ENCODE measurements at regions not wholly inside any gene's neighbourhood (a gene's known extent, or its start where the extent isn't known, plus 50 kb on each side); places are given as distances from the start of the nearest gene placed in this dataset.
"Not testable (repeated sequence)": the region's sequence is repeated elsewhere in the genome, so short reads cannot be mapped to it uniquely, and the experiment has no call there.

- H3K4me1 ChIP-seq (ENCODE audit: insufficient read depth, low read length) = no peaks in the 10 kb centered on the region
- no peaks in the 10 kb centered on the region for H3K79me2 ChIP-seq (ENCODE audit: insufficient read depth, low read length)
- no peak overlapping the region for H3K9ac ChIP-seq (ENCODE audit: low read depth, low read length)
- DNase-seq = no peak
- no peak overlapping the region for H3K27ac ChIP-seq (ENCODE audit: low read length)
- ATAC-seq (ENCODE audit: insufficient read depth, low read depth) = no peak
- H3K27me3 ChIP-seq (ENCODE audit: insufficient read depth, low read length, poor library complexity) = no peaks in the 10 kb centered on the region
- no peak for TF ChIP-seq CTCF (IDR thresholded peaks at IDR 0.05; ENCODE audit: borderline replicate concordance, extremely low read depth, low read length, poor library complexity, severe bottlenecking)
- no peak for TF ChIP-seq EZH2 (IDR thresholded peaks at IDR 0.05; ENCODE audit: borderline replicate concordance, low read depth, low read length, severe bottlenecking)
- H3K4me3 ChIP-seq (ENCODE audit: low read depth in 1 of 2, low read length in 2 of 2) = no peak overlapping the region
- no peaks in the 10 kb centered on the region for H4K20me1 ChIP-seq (ENCODE audit: insufficient read depth, low read length)
- no peaks in the 10 kb centered on the region for H3K36me3 ChIP-seq (ENCODE audit: insufficient read depth, low read length)
- H2AFZ ChIP-seq (ENCODE audit: low read depth, low read length) = no peak overlapping the region
- H3K4me2 ChIP-seq (ENCODE audit: insufficient read depth, low read length) = no peak overlapping the region
- H3K9me3 ChIP-seq (ENCODE audit: insufficient read depth, low read length, severe bottlenecking) = no peaks in the 10 kb centered on the region
These were observed 270.2 kb downstream of the PAPSS1 start for GRCh38 chr4:107449611-107450369.

GRCh38 chr4:107442538-107443111 is 277.4 kb downstream of the PAPSS1 start:
- no peak overlapping the region for H3K4me2 ChIP-seq (ENCODE audit: insufficient read depth, low read length)
- no peaks in the 10 kb centered on the region for H3K79me2 ChIP-seq (ENCODE audit: insufficient read depth, low read length)
- no peak overlapping the region for H3K9ac ChIP-seq (ENCODE audit: low read depth, low read length)
- H3K4me3 ChIP-seq (ENCODE audit: low read depth in 1 of 2, low read length in 2 of 2) = no peak overlapping the region
- H3K4me1 ChIP-seq (ENCODE audit: insufficient read depth, low read length) = no peaks in the 10 kb centered on the region
- no peaks in the 10 kb centered on the region for H3K36me3 ChIP-seq (ENCODE audit: insufficient read depth, low read length)
- H2AFZ ChIP-seq (ENCODE audit: low read depth, low read length) = no peak overlapping the region
- H3K27ac ChIP-seq (ENCODE audit: low read length) = no peak overlapping the region
- ATAC-seq (ENCODE audit: insufficient read depth, low read depth) (no peak), DNase-seq (no peak)
- no peaks in the 10 kb centered on the region for H4K20me1 ChIP-seq (ENCODE audit: insufficient read depth, low read length)
- TF ChIP-seq EZH2 (IDR thresholded peaks at IDR 0.05; ENCODE audit: borderline replicate concordance, low read depth, low read length, severe bottlenecking) (no peak), CTCF (IDR thresholded peaks at IDR 0.05; ENCODE audit: borderline replicate concordance, extremely low read depth, low read length, poor library complexity, severe bottlenecking) (no peak)
- H3K27me3 ChIP-seq (ENCODE audit: insufficient read depth, low read length, poor library complexity) = no peaks in the 10 kb centered on the region
- no peaks in the 10 kb centered on the region for H3K9me3 ChIP-seq (ENCODE audit: insufficient read depth, low read length, severe bottlenecking)

GRCh38 chr4:107439401-107439800 is 280.6 kb downstream of the PAPSS1 start:
- TF ChIP-seq EZH2 (IDR thresholded peaks at IDR 0.05; ENCODE audit: borderline replicate concordance, low read depth, low read length, severe bottlenecking) (no peak), CTCF (IDR thresholded peaks at IDR 0.05; ENCODE audit: borderline replicate concordance, extremely low read depth, low read length, poor library complexity, severe bottlenecking) (no peak)
- H3K4me1 ChIP-seq (ENCODE audit: insufficient read depth, low read length) = no peaks in the 10 kb centered on the region
- DNase-seq = no peak

GRCh38 chr4:107436471-107436870 is 283.6 kb downstream of the PAPSS1 start:
- DNase-seq; ATAC-seq (ENCODE audit: insufficient read depth, low read depth); H3K79me2 ChIP-seq (ENCODE audit: insufficient read depth, low read length); H3K27ac ChIP-seq (ENCODE audit: low read length); H3K4me1 ChIP-seq (ENCODE audit: insufficient read depth, low read length); H3K27me3 ChIP-seq (ENCODE audit: insufficient read depth, low read length, poor library complexity); H4K20me1 ChIP-seq (ENCODE audit: insufficient read depth, low read length); H3K9ac ChIP-seq (ENCODE audit: low read depth, low read length); H3K4me3 ChIP-seq (ENCODE audit: low read depth in 1 of 2, low read length in 2 of 2); H3K9me3 ChIP-seq (ENCODE audit: insufficient read depth, low read length, severe bottlenecking); H3K36me3 ChIP-seq (ENCODE audit: insufficient read depth, low read length); H2AFZ ChIP-seq (ENCODE audit: low read depth, low read length); H3K4me2 ChIP-seq (ENCODE audit: insufficient read depth, low read length): not testable (repeated sequence)

More at GRCh38 chr4:107439401-107439800, 280.6 kb downstream of the PAPSS1 start:
- no peak for ATAC-seq (ENCODE audit: insufficient read depth, low read depth)
- H3K4me3 ChIP-seq (ENCODE audit: low read depth in 1 of 2, low read length in 2 of 2) = no peak overlapping the region
- H3K36me3 ChIP-seq (ENCODE audit: insufficient read depth, low read length) = no peaks in the 10 kb centered on the region
- no peaks in the 10 kb centered on the region for H3K9me3 ChIP-seq (ENCODE audit: insufficient read depth, low read length, severe bottlenecking)
- H3K27me3 ChIP-seq (ENCODE audit: insufficient read depth, low read length, poor library complexity) = no peaks in the 10 kb centered on the region
- no peak overlapping the region for H2AFZ ChIP-seq (ENCODE audit: low read depth, low read length)
- no peak overlapping the region for H3K4me2 ChIP-seq (ENCODE audit: insufficient read depth, low read length)
- H3K9ac ChIP-seq (ENCODE audit: low read depth, low read length) = no peak overlapping the region
- no peaks in the 10 kb centered on the region for H4K20me1 ChIP-seq (ENCODE audit: insufficient read depth, low read length)
- no peaks in the 10 kb centered on the region for H3K79me2 ChIP-seq (ENCODE audit: insufficient read depth, low read length)
- H3K27ac ChIP-seq (ENCODE audit: low read length) = no peak overlapping the region
